WTC11 (cell line): ENCODE measurements at regions not wholly inside any gene's neighbourhood (a gene's known extent, or its start where the extent isn't known, plus 50 kb on each side); places are given as distances from the start of the nearest gene placed in this dataset.

Source experiments
- ATAC-seq: fragments of 200-7000 bp; cut with Tn5 transposase; 2 replicates; pipeline ENCODE4 v1.10.0; 2021; ENCODE audit warnings: mild to moderate bottlenecking, moderate library complexity
- CTCF ChIA-PET: fragments of 300-600 bp; sonication (Branson Sonifier 250); formaldehyde crosslinking; loops from one replicate; lab custom pipeline; 2021; ENCODE audit warnings: antibody characterized with exemption; lab: Charles Lee
- POLR2A ChIA-PET: fragments of 350-600 bp; sonication (Branson Sonifier 250); formaldehyde crosslinking; loops from one replicate; lab custom pipeline; 2021; ENCODE audit warnings: antibody characterized with exemption; lab: Charles Lee
- DNase-seq: peaks from one replicate; pipeline ENCODE4 v3.0.0; 2021; ENCODE audit warnings: low spot score
- H3K27ac Mint-ChIP-seq: 2 replicates; pipeline ENCODE4 v1.8.0; 2021; ENCODE audit warnings: mixed read lengths
- H3K27me3 Mint-ChIP-seq: 2 replicates; pipeline ENCODE4 v1.8.0; 2021; ENCODE audit warnings: low read depth, mild to moderate bottlenecking, moderate library complexity, mixed read lengths
- H3K36me3 Mint-ChIP-seq: 2 replicates; pipeline ENCODE4 v1.8.0; 2021; ENCODE audit warnings: mixed read lengths
- H3K4me1 Mint-ChIP-seq: 2 replicates; pipeline ENCODE4 v1.8.0; 2022; ENCODE audit warnings: mixed read lengths
- H3K4me3 Mint-ChIP-seq: 2 replicates; pipeline ENCODE4 v1.8.0; 2021; ENCODE audit warnings: mild to moderate bottlenecking, moderate library complexity, mixed read lengths
- H3K9me3 Mint-ChIP-seq: 2 replicates; pipeline ENCODE4 v1.8.0; 2021; ENCODE audit warnings: mixed read lengths
- ARID4B ChIP-seq: sonication (generic); formaldehyde crosslinking; IDR thresholded peaks from 2 replicates; pipeline ENCODE4 v1.8.0; 2023; ENCODE audit warnings: missing genetic modification reagents, mild to moderate bottlenecking, borderline replicate concordance
- ATF2 ChIP-seq: sonication (generic); formaldehyde crosslinking; IDR thresholded peaks from 2 replicates; pipeline ENCODE4 v1.8.1; 2022; ENCODE audit warnings: low read depth, missing genetic modification reagents, borderline replicate concordance
- CBFB ChIP-seq: sonication (generic); formaldehyde crosslinking; IDR thresholded peaks from 2 replicates; pipeline ENCODE4 v1.8.1; 2022; ENCODE audit warnings: mild to moderate bottlenecking, low read depth, missing genetic modification reagents
- CDX4 ChIP-seq: fragments of 250-450 bp; sonication (Bioruptor Pico); IDR thresholded peaks from 2 replicates; pipeline ENCODE4 v1.9.0; 2021; ENCODE audit warnings: moderate library complexity, mild to moderate bottlenecking, inconsistent platforms, borderline replicate concordance
- EMX1 ChIP-seq: fragments of 250-450 bp; sonication (Bioruptor Pico); IDR thresholded peaks from 2 replicates; pipeline ENCODE4 v1.8.0; 2021; ENCODE audit warnings: mild to moderate bottlenecking
- ETV6 ChIP-seq: sonication (generic); formaldehyde crosslinking; IDR thresholded peaks from 2 replicates; pipeline ENCODE4 v1.8.1; 2022; ENCODE audit warnings: mild to moderate bottlenecking, missing genetic modification reagents
- GABPB1 ChIP-seq: sonication (generic); formaldehyde crosslinking; IDR thresholded peaks from 2 replicates; pipeline ENCODE4 v1.8.1; 2023; ENCODE audit warnings: mild to moderate bottlenecking, missing genetic modification reagents
- MAX ChIP-seq: sonication (generic); formaldehyde crosslinking; IDR thresholded peaks from 2 replicates; pipeline ENCODE4 v1.8.0; 2022; ENCODE audit warnings: mild to moderate bottlenecking, missing genetic modification reagents
- MLX ChIP-seq: sonication (generic); formaldehyde crosslinking; IDR thresholded peaks from 2 replicates; pipeline ENCODE4 v1.8.1; 2023; ENCODE audit warnings: mild to moderate bottlenecking, missing genetic modification reagents, moderate library complexity
- NFATC4 ChIP-seq: fragments of 250-450 bp; sonication (Bioruptor Pico); IDR thresholded peaks from 2 replicates; pipeline ENCODE4 v1.9.0; 2021; ENCODE audit warnings: mild to moderate bottlenecking
- NFYB ChIP-seq: sonication (generic); formaldehyde crosslinking; conservative IDR thresholded peaks from 2 replicates; pipeline ENCODE4 v1.8.0; 2022; ENCODE audit warnings: low read depth, missing genetic modification reagents
- OVOL2 ChIP-seq: fragments of 250-450 bp; sonication (Bioruptor Pico); IDR thresholded peaks from 2 replicates; pipeline ENCODE4 v1.9.0; 2021; ENCODE audit warnings: mild to moderate bottlenecking, borderline replicate concordance
- SP1 ChIP-seq: sonication (generic); formaldehyde crosslinking; conservative IDR thresholded peaks from 2 replicates; pipeline ENCODE4 v1.8.1; 2022; ENCODE audit warnings: missing genetic modification reagents
- TP53 ChIP-seq: sonication (generic); formaldehyde crosslinking; IDR thresholded peaks from 2 replicates; pipeline ENCODE4 v1.8.1; 2023; ENCODE audit warnings: mild to moderate bottlenecking, missing genetic modification reagents
- USF1 ChIP-seq: sonication (generic); formaldehyde crosslinking; IDR thresholded peaks from 2 replicates; pipeline ENCODE4 v1.8.0; 2022; ENCODE audit warnings: mild to moderate bottlenecking, missing genetic modification reagents
- ZNF671 ChIP-seq: fragments of 250-450 bp; sonication (Bioruptor Pico); IDR thresholded peaks from 2 replicates; pipeline ENCODE4 v1.8.0; 2021; ENCODE audit warnings: mild to moderate bottlenecking
- TF ChIP-seq, protein P1 (sequence below): sonication (generic); formaldehyde crosslinking; IDR thresholded peaks from 2 replicates; pipeline ENCODE4 v1.8.0; 2022; ENCODE audit warnings: mild to moderate bottlenecking, missing genetic modification reagents
- TF ChIP-seq, protein P2 (sequence below): sonication (generic); formaldehyde crosslinking; IDR thresholded peaks from 2 replicates; pipeline ENCODE4 v1.8.1; 2023; ENCODE audit warnings: mild to moderate bottlenecking, missing genetic modification reagents
- TF ChIP-seq, protein P3 (sequence below): sonication (generic); formaldehyde crosslinking; IDR thresholded peaks from 2 replicates; pipeline ENCODE4 v1.8.1; 2023; ENCODE audit warnings: mild to moderate bottlenecking, moderate library complexity, missing genetic modification reagents
- TF ChIP-seq, protein P4 (sequence below): sonication (generic); formaldehyde crosslinking; IDR thresholded peaks from 2 replicates; pipeline ENCODE4 v1.8.0; 2022; ENCODE audit warnings: missing genetic modification reagents

DNA sequence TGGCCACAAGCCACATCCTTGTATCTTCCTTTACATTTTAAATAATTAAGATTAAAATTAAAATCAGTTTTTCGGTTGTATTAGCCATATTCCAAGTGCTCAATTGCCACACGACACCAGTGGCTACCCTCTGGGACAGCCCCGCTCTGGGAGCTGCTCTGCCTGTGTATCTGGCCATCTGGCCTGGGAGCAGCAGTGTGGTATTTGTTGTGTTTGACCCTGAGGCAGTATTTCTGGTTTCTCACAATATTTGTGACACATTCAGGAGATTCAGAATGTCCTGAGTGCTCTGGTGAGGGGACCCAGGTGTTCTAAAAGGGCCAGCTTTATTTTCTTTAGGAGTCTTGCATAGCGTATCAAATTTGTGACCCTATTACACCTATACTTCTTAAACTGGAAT, 179.0 kb downstream of the SUCLA2 start (continued):
- TF ChIP-seq CDX4 (CRISPR knock-in tag) = no peak
- no peak for TF ChIP-seq CBFB (CRISPR knock-in tag)
- TF ChIP-seq ARID4B (CRISPR knock-in tag) = no peak
- TF ChIP-seq USF1 = no peak
- TF ChIP-seq NFYB (CRISPR knock-in tag) = no peak
- no peak for TF ChIP-seq MLX (CRISPR knock-in tag)
- TF ChIP-seq TP53 (CRISPR knock-in tag) = no peak
- no peak for TF ChIP-seq OVOL2 (CRISPR knock-in tag)
- TF ChIP-seq, protein P1, sequence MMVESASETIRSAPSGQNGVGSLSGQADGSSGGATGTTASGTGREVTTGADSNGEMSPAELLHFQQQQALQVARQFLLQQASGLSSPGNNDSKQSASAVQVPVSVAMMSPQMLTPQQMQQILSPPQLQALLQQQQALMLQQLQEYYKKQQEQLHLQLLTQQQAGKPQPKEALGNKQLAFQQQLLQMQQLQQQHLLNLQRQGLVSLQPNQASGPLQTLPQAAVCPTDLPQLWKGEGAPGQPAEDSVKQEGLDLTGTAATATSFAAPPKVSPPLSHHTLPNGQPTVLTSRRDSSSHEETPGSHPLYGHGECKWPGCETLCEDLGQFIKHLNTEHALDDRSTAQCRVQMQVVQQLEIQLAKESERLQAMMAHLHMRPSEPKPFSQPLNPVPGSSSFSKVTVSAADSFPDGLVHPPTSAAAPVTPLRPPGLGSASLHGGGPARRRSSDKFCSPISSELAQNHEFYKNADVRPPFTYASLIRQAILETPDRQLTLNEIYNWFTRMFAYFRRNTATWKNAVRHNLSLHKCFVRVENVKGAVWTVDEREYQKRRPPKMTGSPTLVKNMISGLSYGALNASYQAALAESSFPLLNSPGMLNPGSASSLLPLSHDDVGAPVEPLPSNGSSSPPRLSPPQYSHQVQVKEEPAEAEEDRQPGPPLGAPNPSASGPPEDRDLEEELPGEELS (CRISPR knock-in tag) = no peak
- no peak for TF ChIP-seq ZNF671 (CRISPR knock-in tag)

- no peak overlapping the region for H3K4me3 Mint-ChIP-seq
- ATAC-seq (peak; percentile 79), DNase-seq (peak; percentile 29)
- no peak overlapping the region for H3K27ac Mint-ChIP-seq
- ChIA-PET POLR2A (no interaction called here), CTCF (no interaction called here)
- H3K27me3 Mint-ChIP-seq = no peaks in the 10 kb centered on the region
- peaks cover under 1% of the 10 kb centered on the region; the same call in 1 of the 2 replicates for H3K9me3 Mint-ChIP-seq
- no peaks in the 10 kb centered on the region; the same call in 1 of the 2 replicates for H3K36me3 Mint-ChIP-seq
- H3K4me1 Mint-ChIP-seq = peaks cover 54% of the 10 kb centered on the region
- TF ChIP-seq TP53 (CRISPR knock-in tag) = no peak
- no peak for TF ChIP-seq ETV6 (CRISPR knock-in tag)
- TF ChIP-seq, protein P2, sequence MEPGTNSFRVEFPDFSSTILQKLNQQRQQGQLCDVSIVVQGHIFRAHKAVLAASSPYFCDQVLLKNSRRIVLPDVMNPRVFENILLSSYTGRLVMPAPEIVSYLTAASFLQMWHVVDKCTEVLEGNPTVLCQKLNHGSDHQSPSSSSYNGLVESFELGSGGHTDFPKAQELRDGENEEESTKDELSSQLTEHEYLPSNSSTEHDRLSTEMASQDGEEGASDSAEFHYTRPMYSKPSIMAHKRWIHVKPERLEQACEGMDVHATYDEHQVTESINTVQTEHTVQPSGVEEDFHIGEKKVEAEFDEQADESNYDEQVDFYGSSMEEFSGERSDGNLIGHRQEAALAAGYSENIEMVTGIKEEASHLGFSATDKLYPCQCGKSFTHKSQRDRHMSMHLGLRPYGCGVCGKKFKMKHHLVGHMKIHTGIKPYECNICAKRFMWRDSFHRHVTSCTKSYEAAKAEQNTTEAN = no peak
- TF ChIP-seq EMX1 (CRISPR knock-in tag) = no peak
- TF ChIP-seq, protein P3, sequence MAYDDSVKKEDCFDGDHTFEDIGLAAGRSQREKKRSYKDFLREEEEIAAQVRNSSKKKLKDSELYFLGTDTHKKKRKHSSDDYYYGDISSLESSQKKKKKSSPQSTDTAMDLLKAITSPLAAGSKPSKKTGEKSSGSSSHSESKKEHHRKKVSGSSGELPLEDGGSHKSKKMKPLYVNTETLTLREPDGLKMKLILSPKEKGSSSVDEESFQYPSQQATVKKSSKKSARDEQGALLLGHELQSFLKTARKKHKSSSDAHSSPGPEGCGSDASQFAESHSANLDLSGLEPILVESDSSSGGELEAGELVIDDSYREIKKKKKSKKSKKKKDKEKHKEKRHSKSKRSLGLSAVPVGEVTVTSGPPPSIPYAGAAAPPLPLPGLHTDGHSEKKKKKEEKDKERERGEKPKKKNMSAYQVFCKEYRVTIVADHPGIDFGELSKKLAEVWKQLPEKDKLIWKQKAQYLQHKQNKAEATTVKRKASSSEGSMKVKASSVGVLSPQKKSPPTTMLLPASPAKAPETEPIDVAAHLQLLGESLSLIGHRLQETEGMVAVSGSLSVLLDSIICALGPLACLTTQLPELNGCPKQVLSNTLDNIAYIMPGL (CRISPR knock-in tag) = no peak
- no peak for TF ChIP-seq ATF2 (CRISPR knock-in tag)
- TF ChIP-seq MAX (CRISPR knock-in tag) = no peak
- no peak for TF ChIP-seq GABPB1 (CRISPR knock-in tag)
- no peak for TF ChIP-seq SP1 (CRISPR knock-in tag)
- no peak for TF ChIP-seq NFATC4 (CRISPR knock-in tag)
- TF ChIP-seq, protein P4, sequence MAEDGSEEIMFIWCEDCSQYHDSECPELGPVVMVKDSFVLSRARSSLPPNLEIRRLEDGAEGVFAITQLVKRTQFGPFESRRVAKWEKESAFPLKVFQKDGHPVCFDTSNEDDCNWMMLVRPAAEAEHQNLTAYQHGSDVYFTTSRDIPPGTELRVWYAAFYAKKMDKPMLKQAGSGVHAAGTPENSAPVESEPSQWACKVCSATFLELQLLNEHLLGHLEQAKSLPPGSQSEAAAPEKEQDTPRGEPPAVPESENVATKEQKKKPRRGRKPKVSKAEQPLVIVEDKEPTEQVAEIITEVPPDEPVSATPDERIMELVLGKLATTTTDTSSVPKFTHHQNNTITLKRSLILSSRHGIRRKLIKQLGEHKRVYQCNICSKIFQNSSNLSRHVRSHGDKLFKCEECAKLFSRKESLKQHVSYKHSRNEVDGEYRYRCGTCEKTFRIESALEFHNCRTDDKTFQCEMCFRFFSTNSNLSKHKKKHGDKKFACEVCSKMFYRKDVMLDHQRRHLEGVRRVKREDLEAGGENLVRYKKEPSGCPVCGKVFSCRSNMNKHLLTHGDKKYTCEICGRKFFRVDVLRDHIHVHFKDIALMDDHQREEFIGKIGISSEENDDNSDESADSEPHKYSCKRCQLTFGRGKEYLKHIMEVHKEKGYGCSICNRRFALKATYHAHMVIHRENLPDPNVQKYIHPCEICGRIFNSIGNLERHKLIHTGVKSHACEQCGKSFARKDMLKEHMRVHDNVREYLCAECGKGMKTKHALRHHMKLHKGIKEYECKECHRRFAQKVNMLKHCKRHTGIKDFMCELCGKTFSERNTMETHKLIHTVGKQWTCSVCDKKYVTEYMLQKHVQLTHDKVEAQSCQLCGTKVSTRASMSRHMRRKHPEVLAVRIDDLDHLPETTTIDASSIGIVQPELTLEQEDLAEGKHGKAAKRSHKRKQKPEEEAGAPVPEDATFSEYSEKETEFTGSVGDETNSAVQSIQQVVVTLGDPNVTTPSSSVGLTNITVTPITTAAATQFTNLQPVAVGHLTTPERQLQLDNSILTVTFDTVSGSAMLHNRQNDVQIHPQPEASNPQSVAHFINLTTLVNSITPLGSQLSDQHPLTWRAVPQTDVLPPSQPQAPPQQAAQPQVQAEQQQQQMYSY (CRISPR knock-in tag) = no peak
Observed at GRCh38 chr13:47816831-47817230, 184.2 kb downstream of the SUCLA2 start.
